Breast epithelium (tissue), 4 donors: ENCODE measurements at regions not wholly inside any gene's neighbourhood (a gene's known extent, or its start where the extent isn't known, plus 50 kb on each side); places are given as distances from the start of the nearest gene placed in this dataset.
"Not testable (repeated sequence)": the region's sequence is repeated elsewhere in the genome, so short reads cannot be mapped to it uniquely, and the experiment has no call there.

Source experiments
- DNase-seq, 2 donors: peaks; one replicate each; pipeline ENCODE4 v3.0.0-alpha.2; 2019; ENCODE audit warnings: low spot score in 2 of 2
- H3K27ac ChIP-seq, 2 donors: fragments of 200-600 bp; sonication (generic) in 1 of 2; one replicate each; pipeline ENCODE4 v1.5.1; 2016 to 2019; ENCODE audit warnings: mild to moderate bottlenecking in 1 of 2
- H3K27me3 ChIP-seq, 2 donors: fragments of 200-600 bp; sonication (generic) in 1 of 2; one replicate each; pipeline versions ENCODE4 v1.5.1 to v1.6.0; 2017 to 2019; ENCODE audit warnings: control low read depth in 1 of 2, mild to moderate bottlenecking in 1 of 2
- H3K36me3 ChIP-seq: fragments of 200-600 bp; one replicate; pipeline ENCODE4 v1.5.1; 2019
- H3K4me1 ChIP-seq, 2 donors: fragments of 200-600 bp; sonication (generic); one replicate each; pipeline ENCODE4 v1.5.1; 2016 to 2019; ENCODE audit warnings: control low read depth in 1 of 2
- H3K4me3 ChIP-seq, 3 donors: fragments of 200-600 bp; sonication (generic); 1 replicate in 2 of 3; 2 replicates in 1 of 3; pipeline ENCODE4 v1.5.1; 2016 to 2019; ENCODE audit warnings: mild to moderate bottlenecking in 3 of 3, moderate library complexity in 2 of 3
- H3K9me3 ChIP-seq, 2 donors: fragments of 200-600 bp; sonication (generic) in 1 of 2; one replicate each; pipeline ENCODE4 v1.5.1; 2016 to 2019; ENCODE audit warnings: control low read depth in 1 of 2
- CTCF ChIP-seq, 3 donors: fragments of 450-650 bp; IDR thresholded peaks; one replicate each; pipeline ENCODE4 v1.5.1; 2016 to 2017; ENCODE audit warnings: antibody characterized with exemption in 3 of 3, mild to moderate bottlenecking in 3 of 3, moderate library complexity in 3 of 3
- POLR2A ChIP-seq: fragments of 450-650 bp; IDR thresholded peaks from one replicate; pipeline ENCODE4 v1.6.1; 2016; ENCODE audit warnings: antibody characterized with exemption, mild to moderate bottlenecking, moderate library complexity
- POLR2AphosphoS5 ChIP-seq, 3 donors: sonication (generic); formaldehyde crosslinking; IDR thresholded peaks; one replicate each; pipeline ENCODE4 v1.6.1; 2017; ENCODE audit warnings: antibody characterized with exemption in 3 of 3
- intact Hi-C: fragments of 100-400 bp; cut with DNase I; formaldehyde crosslinking; loops from one replicate; pipeline ENCODE4 v1.15.1; 2023; ENCODE audit warnings: low total_unique reads

- no peak for DNase-seq
- Histone ChIP-seq H3K27ac (no peak overlapping the region), H3K4me1 (no peaks in the 10 kb centered on the region), H3K27me3 (peaks cover 0 to 35% of the 10 kb centered on the region in 2 donors), H3K9me3 (no peaks in the 10 kb centered on the region), H3K4me3 (no peak overlapping the region), H3K36me3 (no peaks in the 10 kb centered on the region)
- TF ChIP-seq POLR2A (no peak), CTCF (IDR thresholded peaks at IDR 0.05) (no peak), POLR2AphosphoS5 (IDR thresholded peaks at IDR 0.05) (no peak)
- intact Hi-C loops, result no loop called here
Observed at GRCh38 chr17:33922971-33923370, 332.1 kb upstream of the CCL2 start.

GRCh38 chr17:33924104-33924503, 331.0 kb upstream of the CCL2 start:
- intact Hi-C loops, result no loop called here
- TF ChIP-seq POLR2AphosphoS5 (IDR thresholded peaks at IDR 0.05) (no peak), POLR2A (no peak), CTCF (IDR thresholded peaks at IDR 0.05) (no peak)

GRCh38 chr17:33925649-33926048, 329.4 kb upstream of the CCL2 start:
- Histone ChIP-seq H3K27me3 (peaks cover 0 to 31% of the 10 kb centered on the region in 2 donors), H3K36me3 (no peaks in the 10 kb centered on the region), H3K27ac (no peak overlapping the region), H3K9me3 (no peaks in the 10 kb centered on the region), H3K4me1 (no peaks in the 10 kb centered on the region), H3K4me3 (no peak overlapping the region)
- intact Hi-C loops, result no loop called here
- TF ChIP-seq CTCF (IDR thresholded peaks at IDR 0.05) (no peak), POLR2AphosphoS5 (IDR thresholded peaks at IDR 0.05) (no peak), POLR2A (no peak)
- no peak for DNase-seq

More at GRCh38 chr17:33924104-33924503, 331.0 kb upstream of the CCL2 start:
- DNase-seq, result no peak
- Histone ChIP-seq H3K4me3 (no peak overlapping the region), H3K4me1 (no peaks in the 10 kb centered on the region), H3K27ac (no peak overlapping the region), H3K9me3 (no peaks in the 10 kb centered on the region), H3K36me3 (no peaks in the 10 kb centered on the region), H3K27me3 (peaks cover 0 to 35% of the 10 kb centered on the region in 2 donors)

- TF ChIP-seq POLR2AphosphoS5 (IDR thresholded peaks at IDR 0.05) (no peak), CTCF (IDR thresholded peaks at IDR 0.05) (no peak), POLR2A (no peak)
- H3K36me3 ChIP-seq, result no peaks in the 10 kb centered on the region
- intact Hi-C loops, result no loop called here
Observed at GRCh38 chr17:33927732-33928133, 327.4 kb upstream of the CCL2 start.

GRCh38 chr17:33929181-33929724, 325.8 kb upstream of the CCL2 start:
- Histone ChIP-seq H3K4me3 (no peak overlapping the region), H3K4me1 (no peaks in the 10 kb centered on the region), H3K27me3 (peaks cover 0 to 12% of the 10 kb centered on the region in 2 donors), H3K9me3 (no peaks in the 10 kb centered on the region), H3K27ac (no peak overlapping the region), H3K36me3 (no peaks in the 10 kb centered on the region)
- DNase-seq, result no peak
- TF ChIP-seq POLR2A, result no peak
- no peak for TF ChIP-seq POLR2AphosphoS5 (IDR thresholded peaks at IDR 0.05)
- TF ChIP-seq CTCF (IDR thresholded peaks at IDR 0.05), result no peak
- intact Hi-C loops, result no loop called here

More at GRCh38 chr17:33927732-33928133, 327.4 kb upstream of the CCL2 start:
- H3K4me3 ChIP-seq, result no peak overlapping the region
- H3K4me1 ChIP-seq, result no peaks in the 10 kb centered on the region
- H3K27ac ChIP-seq, result no peak overlapping the region
- no peak for DNase-seq
- H3K27me3 ChIP-seq, result peaks cover 0 to 20% of the 10 kb centered on the region in 2 donors
- no peaks in the 10 kb centered on the region for H3K9me3 ChIP-seq

- H3K4me1 ChIP-seq, intact Hi-C loops, DNase-seq, H3K36me3 ChIP-seq, H3K9me3 ChIP-seq, H3K4me3 ChIP-seq, H3K27ac ChIP-seq: not testable (repeated sequence)
- peaks cover 0 to 11% of the 10 kb centered on the region in 2 donors for H3K27me3 ChIP-seq
Observed at GRCh38 chr17:33931148-33931814, 323.8 kb upstream of the CCL2 start.
